ENCODE measurements at regions not wholly inside any gene's neighbourhood (a gene's known extent, or its start where the extent isn't known, plus 50 kb on each side); places are given as distances from the start of the nearest gene placed in this dataset.

- TF ChIP-seq CTCF (IDR thresholded peaks at IDR 0.05), result no peak
- TF ChIP-seq EZH2phosphoT487 (IDR thresholded peaks at IDR 0.05), result no peak
Measured at GRCh38 chr12:127903146-127903545, 363.8 kb upstream of the TMEM132C start.
